Loucy (cell line): ENCODE measurements at regions not wholly inside any gene's neighbourhood (a gene's known extent, or its start where the extent isn't known, plus 50 kb on each side); places are given as distances from the start of the nearest gene placed in this dataset.

Experiments used
- CTCF ChIP-seq: fragments of 200-600 bp; sonication (generic); conservative IDR thresholded peaks from 2 replicates; pipeline ENCODE4 v1.5.1; 2014; ENCODE audit warnings: mild to moderate bottlenecking, antibody characterized with exemption, low read length
- EZH2phosphoT487 ChIP-seq: fragments of 200-600 bp; IDR thresholded peaks from 2 replicates; pipeline ENCODE4 v1.6.1; 2018; ENCODE audit warnings: antibody characterized with exemption, mild to moderate bottlenecking, moderate library complexity, borderline replicate concordance

GRCh38 chrX:10350981-10351380 lies 194.2 kb downstream of the CLCN4 start:
- TF ChIP-seq CTCF (no peak), EZH2phosphoT487 (no peak)
